Adipocyte (in vitro differentiated cells): ENCODE measurements at regions not wholly inside any gene's neighbourhood (a gene's known extent, or its start where the extent isn't known, plus 50 kb on each side); places are given as distances from the start of the nearest gene placed in this dataset.
A peak's percentile ranks its signal among the peaks of the same experiment; 100 is the strongest.

Experiments
- DNase-seq: peaks from one replicate; pipeline ENCODE4 v3.0.0-alpha.2; 2015; ENCODE audit warnings: low read depth
- H3K27me3 ChIP-seq: replicated peaks from 2 replicates; pipeline ENCODE4 v1.7.0; 2013; ENCODE audit warnings: mild to moderate bottlenecking, low read length, moderate library complexity; ENCODE audit not compliant: control insufficient read depth, insufficient read depth
- H3K36me3 ChIP-seq: 2 replicates; pipeline ENCODE4 v1.7.0; 2013; ENCODE audit warnings: low read length, mild to moderate bottlenecking, moderate library complexity; ENCODE audit not compliant: control insufficient read depth, insufficient read depth, severe bottlenecking
- H3K4me1 ChIP-seq: 2 replicates; pipeline ENCODE4 v1.7.0; 2013; ENCODE audit warnings: mild to moderate bottlenecking, low read length, moderate library complexity; ENCODE audit not compliant: control insufficient read depth, insufficient read depth
- H3K4me3 ChIP-seq: 2 replicates; pipeline ENCODE4 v1.7.0; 2013; ENCODE audit warnings: mild to moderate bottlenecking, low read length, moderate library complexity
- H3K9ac ChIP-seq: 2 replicates; pipeline ENCODE4 v1.7.0; 2013; ENCODE audit warnings: mild to moderate bottlenecking, low read length, moderate library complexity
- H3K9me3 ChIP-seq: 2 replicates; pipeline ENCODE4 v1.7.0; 2013; ENCODE audit warnings: mild to moderate bottlenecking, low read length, moderate library complexity; ENCODE audit not compliant: control insufficient read depth

DNA sequence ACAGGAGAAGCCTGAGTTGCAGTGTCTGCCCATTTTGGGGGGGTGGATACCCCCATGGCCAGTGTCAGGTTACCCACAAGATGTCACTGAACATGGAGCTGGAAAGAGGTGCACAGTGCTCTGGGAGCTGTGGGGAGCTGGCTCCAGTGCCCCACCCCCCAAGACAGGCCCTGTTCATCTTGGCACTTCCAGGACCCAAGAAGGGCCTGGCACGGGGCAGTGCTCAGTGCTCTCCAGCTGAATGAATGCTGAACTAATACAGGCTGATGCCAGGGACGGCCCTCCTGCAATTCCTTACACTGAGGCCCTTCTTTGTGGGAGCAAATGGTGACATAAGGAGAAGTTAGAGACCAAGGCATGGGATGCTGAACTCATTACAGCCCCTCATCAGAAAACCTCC is 163.4 kb upstream of the GLI2 start:
- DNase-seq, result no peak
- Histone ChIP-seq H3K4me1 (peaks cover 23% of the 10 kb centered on the region), H3K9me3 (no peaks in the 10 kb centered on the region), H3K27me3 (peaks cover 47% of the 10 kb centered on the region), H3K36me3 (no peaks in the 10 kb centered on the region), H3K9ac (no peak overlapping the region), H3K4me3 (no peak overlapping the region)

DNA sequence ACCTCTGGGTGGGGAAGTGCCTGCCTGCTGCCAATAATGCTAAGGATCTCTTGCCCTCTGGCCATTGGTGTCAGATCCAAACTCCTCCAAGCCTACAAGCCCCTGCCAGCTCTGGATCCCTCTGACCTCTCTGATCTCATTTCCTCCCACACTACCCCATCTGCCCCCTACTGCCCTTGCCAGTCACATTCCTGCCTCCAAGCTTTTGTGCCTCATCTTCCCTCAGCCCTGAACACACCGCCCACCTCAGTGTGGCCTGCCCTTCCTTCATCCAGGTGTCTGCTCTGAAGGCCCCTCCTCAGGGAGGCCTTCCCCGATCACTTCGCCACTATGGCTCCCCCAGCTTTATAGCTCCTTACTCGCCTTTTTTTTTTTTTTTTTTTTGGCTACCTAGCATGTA is 161.0 kb upstream of the GLI2 start:
- Histone ChIP-seq H3K36me3 (no peaks in the 10 kb centered on the region), H3K9ac (no peak overlapping the region), H3K4me3 (no peak overlapping the region), H3K9me3 (no peaks in the 10 kb centered on the region), H3K27me3 (peaks cover 62% of the 10 kb centered on the region), H3K4me1 (peaks cover 13% of the 10 kb centered on the region)
- no peak for DNase-seq

DNA sequence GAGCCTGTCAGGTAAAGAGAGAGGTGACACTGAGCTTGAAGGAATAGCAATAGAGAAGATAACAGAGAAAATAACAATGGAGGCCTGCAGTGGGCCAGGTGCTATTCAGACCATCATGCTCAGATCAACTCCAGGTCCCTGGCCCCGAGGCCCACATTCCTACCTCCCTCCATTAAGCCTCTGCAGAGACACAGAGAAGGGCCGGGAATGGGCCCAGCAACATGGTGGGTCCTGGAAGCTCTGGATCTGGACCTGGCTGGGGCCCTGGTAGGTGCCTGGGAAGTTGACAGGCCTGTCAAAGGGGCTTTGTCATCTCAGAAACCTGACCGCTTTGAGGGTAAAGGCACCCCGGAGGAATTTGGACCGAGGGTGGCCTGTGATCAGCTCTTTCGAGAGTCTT is 159.7 kb upstream of the GLI2 start:
- no peak for DNase-seq
- no peaks in the 10 kb centered on the region for H3K36me3 ChIP-seq
- H3K27me3 ChIP-seq, result peaks cover 53% of the 10 kb centered on the region
- no peaks in the 10 kb centered on the region for H3K9me3 ChIP-seq
- H3K4me3 ChIP-seq, result no peak overlapping the region
- peaks cover 8% of the 10 kb centered on the region for H3K4me1 ChIP-seq
- no peak overlapping the region for H3K9ac ChIP-seq

DNA sequence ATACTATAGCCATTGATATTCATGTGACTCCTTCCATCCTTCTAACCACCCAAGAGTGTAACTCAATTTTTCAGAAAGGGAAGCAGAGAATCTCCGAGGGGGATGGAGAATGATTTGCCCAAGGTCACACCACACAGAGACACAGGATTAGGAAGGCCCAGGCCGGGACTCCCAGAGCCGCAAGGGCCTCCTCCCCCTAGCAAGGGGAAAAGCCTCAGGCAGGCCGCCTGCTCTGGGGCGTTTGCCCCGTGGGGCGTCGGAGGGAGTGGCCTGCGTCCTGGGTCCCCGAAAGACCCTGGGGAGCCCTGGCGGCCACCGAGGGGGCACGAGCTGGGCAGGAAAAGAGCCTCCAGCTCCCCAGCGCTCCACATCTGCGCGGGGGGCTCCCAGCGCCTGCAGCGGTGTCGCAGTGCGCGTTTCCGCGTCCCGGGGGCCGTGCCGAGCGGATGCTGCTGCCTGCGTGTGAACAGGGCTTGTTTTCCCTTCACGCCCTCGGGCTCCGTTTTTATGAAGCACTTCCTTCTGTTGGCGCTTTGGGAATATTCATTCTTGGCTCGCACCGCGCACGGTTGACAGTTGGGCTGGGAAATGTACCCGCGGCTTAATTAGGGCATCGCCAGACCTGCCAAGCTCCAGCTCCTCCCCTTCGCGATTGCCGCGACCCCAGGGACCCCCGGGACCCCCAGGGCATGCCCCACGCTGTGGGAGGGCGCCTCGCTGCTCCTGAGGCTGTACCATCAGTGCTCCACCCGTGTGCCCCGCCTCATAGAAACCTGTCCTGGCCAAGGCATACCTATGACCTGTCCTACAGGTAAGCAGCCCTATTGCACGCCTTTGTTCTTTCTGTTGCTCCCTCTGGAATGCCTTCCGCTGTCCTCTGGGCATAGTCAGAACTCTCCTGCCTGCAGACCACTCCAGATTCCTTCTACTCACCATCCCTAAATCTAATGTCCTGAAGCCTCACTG is 158.9 kb upstream of the GLI2 start:
- H3K9ac ChIP-seq, result peak overlapping the region; percentile 57
- no peaks in the 10 kb centered on the region for H3K9me3 ChIP-seq
- H3K4me1 ChIP-seq, result peaks cover 8% of the 10 kb centered on the region
- DNase-seq, result peak; percentile 62
- no peaks in the 10 kb centered on the region for H3K36me3 ChIP-seq
- peaks cover 58% of the 10 kb centered on the region for H3K27me3 ChIP-seq
- H3K4me3 ChIP-seq, result peak overlapping the region; percentile 65

DNA sequence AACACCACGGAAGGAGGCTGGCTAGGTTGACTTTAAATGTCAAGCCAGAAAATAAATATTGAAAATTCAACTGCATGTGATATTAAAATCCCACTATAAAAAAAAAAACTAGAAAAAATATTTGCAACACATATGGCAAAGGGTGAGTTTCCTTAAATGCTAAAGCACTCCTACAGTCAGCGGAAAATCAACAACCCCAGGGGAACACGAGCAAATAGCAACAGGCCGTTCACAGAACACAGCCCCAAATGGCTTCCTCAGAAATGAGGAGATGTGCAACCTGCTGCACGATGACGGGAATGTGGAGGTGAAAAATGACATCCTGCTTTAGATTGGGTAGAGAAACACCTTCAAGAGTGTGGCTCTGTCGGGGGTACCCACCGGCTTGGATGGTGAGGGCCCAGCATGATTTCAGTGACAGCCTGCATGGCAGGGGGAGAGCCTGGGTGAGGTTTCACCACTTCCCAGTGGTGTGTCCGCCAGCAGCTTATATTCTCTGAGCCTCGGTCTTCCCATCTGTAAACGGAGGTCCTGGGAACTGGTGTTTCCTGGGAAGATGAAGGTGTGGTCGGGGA is 157.9 kb upstream of the GLI2 start:
- Histone ChIP-seq H3K9ac (no peak overlapping the region), H3K9me3 (peaks cover 4% of the 10 kb centered on the region), H3K4me3 (no peak overlapping the region), H3K27me3 (peaks cover 51% of the 10 kb centered on the region), H3K4me1 (peaks cover 8% of the 10 kb centered on the region), H3K36me3 (no peaks in the 10 kb centered on the region)
- DNase-seq, result no peak

DNA sequence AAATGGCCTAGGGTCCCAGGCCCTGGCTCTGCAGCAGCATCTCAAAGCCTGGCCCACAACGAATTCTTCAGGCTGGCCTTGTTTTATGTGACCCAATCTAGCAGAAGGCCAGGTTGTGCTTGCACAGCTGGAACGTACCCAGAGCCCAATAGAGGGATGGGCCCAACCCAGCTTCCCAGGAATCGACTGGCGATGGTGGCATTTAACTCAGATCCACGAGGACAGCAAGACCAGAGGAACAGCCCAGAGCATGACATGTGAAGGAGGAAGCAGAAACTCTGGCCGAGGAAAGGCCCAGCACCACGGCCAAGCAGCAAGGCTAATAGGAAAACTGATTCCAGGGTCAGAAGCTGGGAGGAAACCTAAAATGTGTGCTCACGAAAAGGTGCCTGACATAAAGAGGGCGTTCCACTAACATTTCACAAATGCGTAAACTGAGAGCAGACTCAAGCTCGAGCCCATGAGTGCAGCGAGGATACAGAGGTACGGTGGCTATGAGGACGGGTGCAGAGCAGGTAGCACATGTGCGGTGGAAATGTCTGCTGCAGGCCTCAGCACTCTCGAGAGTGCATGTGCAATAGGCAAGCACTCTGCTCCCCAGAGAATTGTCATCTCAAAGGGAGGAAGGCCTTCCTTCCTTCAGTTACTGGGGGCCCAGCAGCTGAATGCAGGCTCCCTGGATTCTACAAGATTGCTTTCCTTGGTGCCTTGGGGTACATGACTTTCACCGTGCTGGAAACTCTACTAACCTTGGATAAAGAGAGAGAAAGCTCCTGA is 156.9 kb upstream of the GLI2 start:
- no peak overlapping the region for H3K9ac ChIP-seq
- no peaks in the 10 kb centered on the region for H3K36me3 ChIP-seq
- DNase-seq, result no peak
- H3K27me3 ChIP-seq, result peaks cover 45% of the 10 kb centered on the region
- H3K4me1 ChIP-seq, result peaks cover 8% of the 10 kb centered on the region
- H3K9me3 ChIP-seq, result peaks cover 14% of the 10 kb centered on the region
- H3K4me3 ChIP-seq, result no peak overlapping the region

DNA sequence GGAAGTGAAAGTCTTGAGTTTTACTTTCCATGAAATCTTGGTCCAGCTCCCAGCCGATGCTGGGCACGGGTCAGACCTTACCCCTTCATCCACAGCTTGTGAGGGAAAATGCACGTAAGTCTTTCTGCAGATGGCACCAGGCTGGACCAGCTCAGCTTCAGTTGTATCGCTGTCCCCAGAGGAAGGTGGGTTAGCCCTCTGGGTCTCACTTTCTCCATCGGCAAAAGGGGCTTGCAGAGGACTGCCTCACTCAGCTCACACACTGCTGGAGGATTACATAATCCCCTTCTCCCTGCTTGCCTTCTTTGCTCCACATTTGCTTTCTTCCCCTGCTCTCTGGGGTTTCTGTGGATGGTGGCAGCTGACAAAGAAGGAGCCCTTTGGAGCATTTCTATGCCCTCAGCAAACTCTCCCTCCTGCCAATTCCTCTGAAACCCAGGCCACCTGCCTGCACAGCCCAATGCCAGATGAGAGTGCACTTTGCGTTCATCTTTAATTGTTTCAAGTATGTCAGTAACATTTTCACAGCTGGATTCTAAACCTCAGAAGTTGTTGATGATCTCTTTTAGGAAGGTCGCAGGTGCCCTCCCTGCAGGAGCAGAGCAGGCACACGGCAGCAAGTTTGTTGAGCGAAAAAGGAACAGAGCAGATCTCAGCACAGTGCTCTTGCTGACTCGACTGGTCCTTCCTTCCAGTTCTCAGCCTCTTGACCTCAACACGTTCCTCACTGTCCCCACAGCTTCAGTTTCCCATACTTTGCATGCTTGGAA is 155.6 kb upstream of the GLI2 start:
- Histone ChIP-seq H3K4me3 (no peak overlapping the region), H3K4me1 (peaks cover 8% of the 10 kb centered on the region), H3K9ac (no peak overlapping the region), H3K27me3 (peaks cover 39% of the 10 kb centered on the region), H3K9me3 (peaks cover 15% of the 10 kb centered on the region), H3K36me3 (no peaks in the 10 kb centered on the region)
- DNase-seq, result no peak

DNA sequence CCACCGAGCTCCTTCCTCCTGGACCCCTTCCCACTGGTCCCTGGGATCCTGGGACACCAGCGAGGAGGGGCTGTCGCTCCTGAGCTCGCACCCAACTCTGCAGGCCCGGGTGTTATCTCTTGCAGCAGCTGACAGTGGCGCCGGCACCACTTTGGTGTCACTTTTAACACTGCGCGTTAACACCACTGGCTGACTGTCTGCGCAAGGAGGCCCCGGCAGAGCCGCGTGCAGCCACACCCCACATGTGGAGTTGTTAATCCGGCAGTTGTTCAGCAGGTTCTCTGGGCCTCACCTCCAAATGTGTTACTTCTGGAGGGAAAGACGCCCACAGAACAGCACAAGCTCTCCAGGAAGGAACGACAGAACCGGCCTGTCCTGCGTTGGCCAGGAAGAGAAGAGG is 155.0 kb upstream of the GLI2 start:
- peaks cover 37% of the 10 kb centered on the region for H3K27me3 ChIP-seq

DNA sequence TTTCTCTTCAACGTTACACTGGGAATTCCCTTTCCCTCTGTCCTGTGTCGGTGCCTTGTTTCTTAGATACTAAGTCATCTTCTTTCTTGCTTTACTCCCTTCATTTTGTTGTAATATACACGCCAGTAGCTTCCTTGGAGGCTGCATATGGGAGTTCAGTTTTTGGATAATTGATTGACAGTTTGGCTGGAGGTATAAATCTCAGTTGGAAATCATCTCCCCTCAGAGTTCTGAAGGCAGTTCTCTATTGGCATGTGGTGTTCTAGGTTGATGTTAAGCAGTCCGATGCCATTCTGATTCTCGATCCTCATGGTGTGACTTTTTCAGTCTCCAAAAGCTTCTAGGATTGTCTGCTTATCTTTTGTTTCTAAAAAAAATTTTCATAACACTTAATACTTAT is 152.5 kb upstream of the GLI2 start:
- Histone ChIP-seq H3K9me3 (peaks cover 33% of the 10 kb centered on the region), H3K4me3 (no peak overlapping the region), H3K4me1 (no peaks in the 10 kb centered on the region), H3K9ac (no peak overlapping the region), H3K36me3 (no peaks in the 10 kb centered on the region), H3K27me3 (peaks cover 28% of the 10 kb centered on the region)
- no peak for DNase-seq

More for the DNA sequence above, 155.0 kb upstream of the GLI2 start:
- H3K9me3 ChIP-seq, result peaks cover 21% of the 10 kb centered on the region
- H3K4me3 ChIP-seq, result no peak overlapping the region
- peaks cover 8% of the 10 kb centered on the region for H3K4me1 ChIP-seq
- H3K9ac ChIP-seq, result no peak overlapping the region
- no peak for DNase-seq
- no peaks in the 10 kb centered on the region for H3K36me3 ChIP-seq

DNA sequence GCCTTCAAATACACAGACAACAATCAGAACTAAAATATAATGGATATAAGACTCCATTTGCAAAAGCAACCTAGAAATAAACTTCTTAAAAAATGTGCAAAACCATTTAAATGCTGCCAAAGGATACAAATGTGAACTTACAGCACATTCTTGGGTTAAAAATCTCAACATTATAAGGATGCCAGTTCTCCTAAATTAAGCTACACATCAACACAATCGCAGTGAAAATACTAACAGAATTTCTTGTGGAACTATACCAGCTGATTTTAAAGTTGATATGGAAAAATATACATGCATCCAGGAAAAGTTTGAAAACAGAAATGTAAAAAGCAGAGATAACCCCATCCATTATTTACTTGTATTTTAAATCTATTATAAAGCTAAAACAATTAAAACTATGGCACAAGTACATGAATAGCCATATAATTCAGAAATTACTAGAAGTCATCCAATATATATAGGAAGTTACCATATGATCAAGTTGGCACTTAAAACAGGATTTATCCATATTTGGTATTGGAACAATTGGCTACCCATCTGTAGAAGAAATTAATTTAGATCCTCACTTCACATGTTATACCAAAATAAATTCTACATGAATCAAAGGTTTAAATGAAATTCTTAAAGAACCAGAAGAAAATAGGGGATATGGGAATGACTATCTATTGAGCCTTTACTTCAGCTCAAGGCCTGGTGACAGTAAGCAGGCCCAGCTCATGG is 151.7 kb upstream of the GLI2 start:
- no peak overlapping the region for H3K4me3 ChIP-seq
- H3K36me3 ChIP-seq, result no peaks in the 10 kb centered on the region
- peaks cover 33% of the 10 kb centered on the region for H3K9me3 ChIP-seq
- no peak overlapping the region for H3K9ac ChIP-seq
- H3K4me1 ChIP-seq, result no peaks in the 10 kb centered on the region
- H3K27me3 ChIP-seq, result peaks cover 21% of the 10 kb centered on the region
- no peak for DNase-seq
